PC-9 (cell line): ENCODE measurements at regions not wholly inside any gene's neighbourhood (a gene's known extent, or its start where the extent isn't known, plus 50 kb on each side); places are given as distances from the start of the nearest gene placed in this dataset.

Source experiments
- BruUV-seq: library from RNA; stranded (reverse); fragments of 400-500 nt; replicated peaks from 2 replicates; lab custom pipeline; 2021; lab: Mats Ljungman, UMichigan
- CTCF ChIA-PET: fragments of 300-600 bp; sonication (Branson Sonifier 250); formaldehyde crosslinking; loops from one replicate; lab custom pipeline; 2022; ENCODE audit warnings: antibody characterized with exemption; lab: Charles Lee
- POLR2A ChIA-PET: fragments of 300-600 bp; sonication (Branson Sonifier 250); formaldehyde crosslinking; loops from one replicate; lab custom pipeline; 2022; ENCODE audit warnings: antibody characterized with exemption; ENCODE audit not compliant: unreplicated experiment; lab: Charles Lee
- DNase-seq, 2 experiments: peaks; one replicate each; pipeline versions ENCODE4 v3.0.0 to v3.0.0-alpha.2; 2015 to 2022; ENCODE audit warnings: mixed read lengths in 1 of 2
- H2AFZ ChIP-seq: fragments of 200-600 bp; sonication (generic); 2 replicates; pipeline ENCODE4 v1.8.1; 2017; ENCODE audit warnings: antibody characterized with exemption
- H3F3A ChIP-seq: fragments of 200-600 bp; sonication (generic); 2 replicates; pipeline ENCODE4 v1.8.1; 2017; ENCODE audit warnings: antibody characterized with exemption, mild to moderate bottlenecking, low read depth; ENCODE audit not compliant: insufficient read depth
- H3K27ac ChIP-seq: fragments of 200-600 bp; sonication (generic); 2 replicates; pipeline ENCODE4 v1.6.1; 2016; ENCODE audit warnings: mixed run types
- H3K27me3 ChIP-seq: fragments of 200-600 bp; sonication (generic); 2 replicates; pipeline ENCODE4 v1.6.1; 2016; ENCODE audit warnings: low read depth, mixed run types; ENCODE audit not compliant: insufficient read depth
- H3K36me3 ChIP-seq: fragments of 200-600 bp; sonication (generic); 2 replicates; pipeline ENCODE4 v1.6.1; 2016; ENCODE audit warnings: low read depth, mixed run types
- H3K4me1 ChIP-seq: fragments of 200-600 bp; sonication (generic); replicated peaks from 2 replicates; pipeline ENCODE4 v1.6.1; 2016; ENCODE audit warnings: mixed run types; ENCODE audit not compliant: insufficient read depth
- H3K4me2 ChIP-seq: fragments of 200-600 bp; sonication (generic); 2 replicates; pipeline ENCODE4 v1.6.1; 2017; ENCODE audit warnings: mixed run types
- H3K4me3 ChIP-seq: fragments of 200-600 bp; sonication (generic); 2 replicates; pipeline ENCODE4 v1.6.1; 2016; ENCODE audit warnings: mixed run types
- H3K79me2 ChIP-seq: fragments of 200-600 bp; sonication (generic); 2 replicates; pipeline ENCODE4 v1.6.1; 2017; ENCODE audit warnings: low read depth, mixed run types
- H3K9me2 ChIP-seq: fragments of 200-600 bp; sonication (generic); 2 replicates; pipeline ENCODE4 v1.8.1; 2017; ENCODE audit warnings: mild to moderate bottlenecking; ENCODE audit not compliant: insufficient read depth
- H3K9me3 ChIP-seq: fragments of 200-600 bp; sonication (generic); 2 replicates; pipeline ENCODE4 v1.8.1; 2016; ENCODE audit warnings: low read depth; ENCODE audit not compliant: insufficient read depth
- H4K20me1 ChIP-seq: fragments of 200-600 bp; sonication (generic); 2 replicates; pipeline ENCODE4 v1.8.1; 2017; ENCODE audit not compliant: insufficient read depth
- CTCF ChIP-seq: fragments of 200-600 bp; sonication (generic); conservative IDR thresholded peaks from 2 replicates; pipeline ENCODE4 v1.6.1; 2017; ENCODE audit warnings: mixed run types, antibody characterized with exemption, mild to moderate bottlenecking, moderate library complexity
- EZH2 ChIP-seq: fragments of 200-600 bp; sonication (generic); IDR thresholded peaks from 2 replicates; pipeline ENCODE4 v1.8.0; 2017; ENCODE audit warnings: antibody characterized with exemption, low read depth
- intact Hi-C: fragments of 100-400 bp; cut with micrococcal nuclease; formaldehyde crosslinking; loops from one replicate; pipeline ENCODE4 v1.10.0; 2022; ENCODE audit not compliant: unreplicated experiment

- H3K79me2 ChIP-seq: no peaks in the 10 kb centered on the region
- no peaks in the 10 kb centered on the region for H3K9me3 ChIP-seq
- H3K27ac ChIP-seq: no peak overlapping the region
- no peak overlapping the region for H2AFZ ChIP-seq
- H3K27me3 ChIP-seq: peaks cover 12% of the 10 kb centered on the region; the same call in 1 of the 2 replicates
- no peak overlapping the region for H3K4me3 ChIP-seq
- BruUV-seq: no TSS peak
- no peaks in the 10 kb centered on the region for H3K9me2 ChIP-seq
- no peaks in the 10 kb centered on the region for H3K36me3 ChIP-seq
- no peak overlapping the region for H3K4me2 ChIP-seq
- no peak for DNase-seq
- no peak for TF ChIP-seq EZH2
- no peak for TF ChIP-seq CTCF
- no peaks in the 10 kb centered on the region for H3F3A ChIP-seq
- ChIA-PET CTCF (no interaction called here), POLR2A (no interaction called here)
- H3K4me1 ChIP-seq: no peaks in the 10 kb centered on the region
- intact Hi-C loops: no loop called here
- H4K20me1 ChIP-seq: no peaks in the 10 kb centered on the region
These were observed 245.1 kb downstream of the MIAT start for GRCh38 chr22:26902401-26903029.

GRCh38 chr22:26903030-26903856 is 245.9 kb downstream of the MIAT start:
- no peaks in the 10 kb centered on the region for H3F3A ChIP-seq
- peaks cover 12% of the 10 kb centered on the region for H3K27me3 ChIP-seq
- H3K36me3 ChIP-seq: no peaks in the 10 kb centered on the region
- H3K9me3 ChIP-seq: no peaks in the 10 kb centered on the region
- no peaks in the 10 kb centered on the region for H3K9me2 ChIP-seq
- no peak for TF ChIP-seq CTCF
- no peak for TF ChIP-seq EZH2
- H3K4me1 ChIP-seq: no peaks in the 10 kb centered on the region
- H3K27ac ChIP-seq: no peak overlapping the region
- ChIA-PET POLR2A (no interaction called here), CTCF (no interaction called here)
- no TSS peak for BruUV-seq
- no peaks in the 10 kb centered on the region for H3K79me2 ChIP-seq
- no peak overlapping the region for H2AFZ ChIP-seq
- no peak overlapping the region for H3K4me3 ChIP-seq
- intact Hi-C loops: no loop called here
- H4K20me1 ChIP-seq: no peaks in the 10 kb centered on the region
- no peak overlapping the region for H3K4me2 ChIP-seq
- no peak for DNase-seq

- H4K20me1 ChIP-seq: no peaks in the 10 kb centered on the region
- no peak overlapping the region for H3K27ac ChIP-seq
- no peaks in the 10 kb centered on the region for H3K9me3 ChIP-seq
- no peaks in the 10 kb centered on the region for H3K4me1 ChIP-seq
- no peaks in the 10 kb centered on the region for H3F3A ChIP-seq
- DNase-seq: no peak
- no peaks in the 10 kb centered on the region for H3K36me3 ChIP-seq
- no peak overlapping the region for H3K4me3 ChIP-seq
- intact Hi-C loops: no loop called here
- ChIA-PET CTCF (no interaction called here), POLR2A (no interaction called here)
- no peaks in the 10 kb centered on the region for H3K9me2 ChIP-seq
- H3K4me2 ChIP-seq: no peak overlapping the region
- peaks cover 24% of the 10 kb centered on the region for H3K27me3 ChIP-seq
- no peak overlapping the region for H2AFZ ChIP-seq
- no TSS peak for BruUV-seq
- TF ChIP-seq CTCF: no peak
- no peak for TF ChIP-seq EZH2
- no peaks in the 10 kb centered on the region for H3K79me2 ChIP-seq
These were observed 247.1 kb downstream of the MIAT start for GRCh38 chr22:26904483-26904882.
